Omental fat pad (tissue), 3 donors: ENCODE measurements at regions not wholly inside any gene's neighbourhood (a gene's known extent, or its start where the extent isn't known, plus 50 kb on each side); places are given as distances from the start of the nearest gene placed in this dataset.

Experiments
- ATAC-seq: fragments of 150-250 bp; one replicate; pipeline ENCODE4 v1.9.1; 2016; ENCODE audit warnings: mild to moderate bottlenecking, moderate library complexity; ENCODE audit not compliant: low FRiP score
- DNase-seq: peaks from one replicate; pipeline ENCODE4 v3.0.0-alpha.2; 2019; ENCODE audit warnings: low spot score
- CTCF ChIP-seq, 3 donors: fragments of 450-650 bp; IDR thresholded peaks; one replicate each; pipeline ENCODE4 v1.5.1; 2016 to 2017; ENCODE audit warnings: antibody characterized with exemption in 3 of 3, mild to moderate bottlenecking in 3 of 3, moderate library complexity in 2 of 3

- DNase-seq (no peak), ATAC-seq (no peak)
- no peak for TF ChIP-seq CTCF (IDR thresholded peaks at IDR 0.05)
Measured at GRCh38 chr4:162803378-162803777, 363.3 kb downstream of the NAF1 start.

- no peak for TF ChIP-seq CTCF (IDR thresholded peaks at IDR 0.05)
- DNase-seq (no peak), ATAC-seq (no peak)
Measured at GRCh38 chr4:162797108-162797507, 369.6 kb downstream of the NAF1 start.

GRCh38 chr4:162793571-162793970 lies 373.1 kb downstream of the NAF1 start:
- no peak for ATAC-seq
- no peak for DNase-seq
- TF ChIP-seq CTCF (IDR thresholded peaks at IDR 0.05) = no peak

GRCh38 chr4:162793004-162793403 lies 373.7 kb downstream of the NAF1 start:
- TF ChIP-seq CTCF (IDR thresholded peaks at IDR 0.05) = no peak
- no peak for DNase-seq
- ATAC-seq = no peak

GRCh38 chr4:162791226-162791625 lies 375.5 kb downstream of the NAF1 start:
- DNase-seq = no peak
- ATAC-seq = no peak
- no peak for TF ChIP-seq CTCF (IDR thresholded peaks at IDR 0.05)

GRCh38 chr4:162787120-162787519 lies 379.6 kb downstream of the NAF1 start:
- ATAC-seq (no peak), DNase-seq (no peak)
- TF ChIP-seq CTCF (IDR thresholded peaks at IDR 0.05) = no peak

GRCh38 chr4:162782778-162783525 lies 383.7 kb downstream of the NAF1 start:
- DNase-seq (no peak), ATAC-seq (no peak)
- no peak for TF ChIP-seq CTCF (IDR thresholded peaks at IDR 0.05)
